A549 (cell line): ENCODE measurements at regions not wholly inside any gene's neighbourhood (a gene's known extent, or its start where the extent isn't known, plus 50 kb on each side); places are given as distances from the start of the nearest gene placed in this dataset.

Experiments
- ATAC-seq, 2 experiments: fragments of 200-7000 bp in 1 of 2; fragments of >200 bp in 1 of 2; cut with Nextera tagmentation in 1 of 2; cut with Tn5 transposase in 1 of 2; 3 replicates each; pipeline versions ENCODE4 v1.8.0 to v1.9.1; 2018 to 2020; ENCODE audit warnings: mild to moderate bottlenecking in 1 of 2, moderate library complexity in 1 of 2
- CTCF ChIA-PET: fragments of 300-600 bp; sonication (Branson Sonifier 250); formaldehyde crosslinking; extraction: SDS; loops from one replicate; lab custom pipeline; 2021; ENCODE audit warnings: antibody characterized with exemption, inconsistent platforms; lab: Yijun Ruan, JAX
- POLR2A ChIA-PET: fragments of 350-600 bp; formaldehyde crosslinking; extraction: SDS; loops from one replicate; lab custom pipeline; 2021; ENCODE audit warnings: antibody characterized with exemption, inconsistent platforms; lab: Yijun Ruan, JAX
- DNase-seq, 2 experiments: peaks; one replicate each; pipeline versions ENCODE4 v3.0.0 to v3.0.0-alpha.2; 2011 to 2016; ENCODE audit warnings: low read depth in 1 of 2, low spot score in 1 of 2
- FAIRE-seq: peaks from 2 replicates; lab custom pipeline; 2011; peaks lifted over from hg19 to GRCh38; lab: Jason Lieb, UNC
- H3K27ac ChIP-seq, 2 experiments: fragments of >200 bp; sonication (Bioruptor Twin); formaldehyde crosslinking; 3 replicates each; pipeline ENCODE4 v1.5.1; 2016 to 2017
- H3K4me1 ChIP-seq: fragments of >200 bp; sonication (Bioruptor Twin); formaldehyde crosslinking; 3 replicates; pipeline ENCODE4 v1.6.1; 2016
- H3K4me2 ChIP-seq: fragments of >200 bp; sonication (Bioruptor Twin); formaldehyde crosslinking; 3 replicates; pipeline ENCODE4 v1.6.1; 2016
- H3K4me3 ChIP-seq: fragments of >200 bp; sonication (Bioruptor Twin); formaldehyde crosslinking; 3 replicates; pipeline ENCODE4 v1.5.1; 2016
- H3K9me3 ChIP-seq: fragments of >200 bp; sonication (Bioruptor Twin); formaldehyde crosslinking; 3 replicates; pipeline ENCODE4 v1.6.1; 2016
- CBX2 ChIP-seq: fragments of 200-600 bp; sonication (generic); IDR thresholded peaks from 2 replicates; pipeline ENCODE4 v1.6.1; 2016; ENCODE audit warnings: low read depth, mild to moderate bottlenecking, borderline replicate concordance
- CHD2 ChIP-seq: fragments of 150-350 bp; IDR thresholded peaks from 2 replicates; pipeline ENCODE4 v1.6.1; 2014; ENCODE audit warnings: low read length; ENCODE audit not compliant: partially characterized antibody
- E2F6 ChIP-seq: IDR thresholded peaks from 2 replicates; pipeline ENCODE4 v1.6.1; 2012; ENCODE audit warnings: low read depth, borderline replicate concordance
- EHMT2 ChIP-seq: fragments of 200-600 bp; sonication (generic); IDR thresholded peaks from 2 replicates; pipeline ENCODE4 v1.6.1; 2016; ENCODE audit warnings: antibody characterized with exemption, low read depth, mild to moderate bottlenecking, moderate library complexity
- FOSB ChIP-seq: fragments of 250-450 bp; sonication (Bioruptor Pico); IDR thresholded peaks from 2 replicates; pipeline ENCODE4 v1.5.0; 2020; ENCODE audit warnings: mild to moderate bottlenecking, moderate library complexity
- FOSL2 ChIP-seq, 2 experiments: fragments of 450-650 bp in 1 of 2; fragments of >200 bp in 1 of 2; sonication (Bioruptor Twin) in 1 of 2; formaldehyde crosslinking; IDR thresholded peaks; 2 replicates each; pipeline versions ENCODE4 v1.5.0 to v1.6.1; 2016 to 2020; ENCODE audit warnings: mild to moderate bottlenecking in 1 of 2, moderate library complexity in 1 of 2
- FOXS1 ChIP-seq: fragments of 250-450 bp; sonication (Bioruptor Pico); IDR thresholded peaks from 2 replicates; pipeline ENCODE4 v1.5.0; 2020; ENCODE audit warnings: mild to moderate bottlenecking, moderate library complexity
- HMGXB4 ChIP-seq: fragments of 250-450 bp; sonication (Bioruptor Pico); IDR thresholded peaks from 2 replicates; pipeline ENCODE4 v1.5.0; 2021; ENCODE audit warnings: mild to moderate bottlenecking, moderate library complexity, borderline replicate concordance
- HOXA7 ChIP-seq: fragments of 250-450 bp; sonication (Bioruptor Pico); IDR thresholded peaks from 2 replicates; pipeline ENCODE4 v1.5.0; 2020; ENCODE audit warnings: mild to moderate bottlenecking, moderate library complexity
- JUN ChIP-seq, 2 experiments: fragments of >200 bp; sonication (Bioruptor Twin); formaldehyde crosslinking; IDR thresholded peaks; 2 replicates in 1 of 2; 3 replicates in 1 of 2; pipeline ENCODE4 v1.6.1; 2016 to 2017
- MAZ ChIP-seq: fragments of 150-350 bp; IDR thresholded peaks from 2 replicates; pipeline ENCODE4 v1.6.1; 2014; ENCODE audit warnings: antibody characterized with exemption, low read depth, low read length, borderline replicate concordance
- NPAS2 ChIP-seq: fragments of 250-450 bp; sonication (Bioruptor Pico); IDR thresholded peaks from 2 replicates; pipeline ENCODE4 v1.8.0; 2022; ENCODE audit warnings: mild to moderate bottlenecking, moderate library complexity, borderline replicate concordance
- PBX3 ChIP-seq: IDR thresholded peaks from 2 replicates; pipeline ENCODE4 v1.6.1; 2012
- POLR2A ChIP-seq: IDR thresholded peaks from 2 replicates; pipeline ENCODE4 v1.6.1; 2012; ENCODE audit warnings: mild to moderate bottlenecking, low read length
- RCOR1 ChIP-seq: fragments of 150-350 bp; IDR thresholded peaks from 2 replicates; pipeline ENCODE4 v1.6.1; 2014; ENCODE audit warnings: antibody characterized with exemption, low read length, low read depth
- SREBF2 ChIP-seq: fragments of 450-650 bp; IDR thresholded peaks from 2 replicates; pipeline ENCODE4 v1.6.1; 2014; ENCODE audit warnings: mild to moderate bottlenecking, moderate library complexity
- ZFP36 ChIP-seq: fragments of 450-650 bp; IDR thresholded peaks from 2 replicates; pipeline ENCODE4 v1.6.1; 2014; ENCODE audit warnings: borderline replicate concordance; ENCODE audit not compliant: partially characterized antibody
- ZSCAN20 ChIP-seq: fragments of 250-450 bp; sonication (Bioruptor Pico); IDR thresholded peaks from 2 replicates; pipeline ENCODE4 v1.8.0; 2022; ENCODE audit warnings: mild to moderate bottlenecking, moderate library complexity
- TF ChIP-seq, protein P1 (sequence below): fragments of >200 bp; sonication (Bioruptor Twin); formaldehyde crosslinking; IDR thresholded peaks from 2 replicates; pipeline ENCODE4 v1.6.1; 2016
- TF ChIP-seq, protein P2 (sequence below): fragments of 200-600 bp; sonication (generic); IDR thresholded peaks from 2 replicates; pipeline ENCODE4 v1.6.1; 2016; ENCODE audit warnings: antibody characterized with exemption, mild to moderate bottlenecking, moderate library complexity

GRCh38 chr12:90841336-90841735 lies 113.6 kb downstream of the CCER1 start:
- CTCF ChIA-PET, result interaction anchor here (1.6 kb wide), 1 partner anchor 13 kb away, joined by 6 read pairs; no protein-coding TSS in a partner anchor
- Histone ChIP-seq H3K4me2 (no peak overlapping the region), H3K27ac (no peak overlapping the region), H3K4me1 (no peaks in the 10 kb centered on the region)
- TF ChIP-seq, protein P1, sequence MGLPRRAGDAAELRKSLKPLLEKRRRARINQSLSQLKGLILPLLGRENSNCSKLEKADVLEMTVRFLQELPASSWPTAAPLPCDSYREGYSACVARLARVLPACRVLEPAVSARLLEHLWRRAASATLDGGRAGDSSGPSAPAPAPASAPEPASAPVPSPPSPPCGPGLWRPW, result no peak
- no peak for TF ChIP-seq HMGXB4 (CRISPR knock-in tag)
- no peak for TF ChIP-seq EHMT2
- TF ChIP-seq POLR2A, result no peak
- TF ChIP-seq SREBF2, result no peak
- TF ChIP-seq, protein P2, sequence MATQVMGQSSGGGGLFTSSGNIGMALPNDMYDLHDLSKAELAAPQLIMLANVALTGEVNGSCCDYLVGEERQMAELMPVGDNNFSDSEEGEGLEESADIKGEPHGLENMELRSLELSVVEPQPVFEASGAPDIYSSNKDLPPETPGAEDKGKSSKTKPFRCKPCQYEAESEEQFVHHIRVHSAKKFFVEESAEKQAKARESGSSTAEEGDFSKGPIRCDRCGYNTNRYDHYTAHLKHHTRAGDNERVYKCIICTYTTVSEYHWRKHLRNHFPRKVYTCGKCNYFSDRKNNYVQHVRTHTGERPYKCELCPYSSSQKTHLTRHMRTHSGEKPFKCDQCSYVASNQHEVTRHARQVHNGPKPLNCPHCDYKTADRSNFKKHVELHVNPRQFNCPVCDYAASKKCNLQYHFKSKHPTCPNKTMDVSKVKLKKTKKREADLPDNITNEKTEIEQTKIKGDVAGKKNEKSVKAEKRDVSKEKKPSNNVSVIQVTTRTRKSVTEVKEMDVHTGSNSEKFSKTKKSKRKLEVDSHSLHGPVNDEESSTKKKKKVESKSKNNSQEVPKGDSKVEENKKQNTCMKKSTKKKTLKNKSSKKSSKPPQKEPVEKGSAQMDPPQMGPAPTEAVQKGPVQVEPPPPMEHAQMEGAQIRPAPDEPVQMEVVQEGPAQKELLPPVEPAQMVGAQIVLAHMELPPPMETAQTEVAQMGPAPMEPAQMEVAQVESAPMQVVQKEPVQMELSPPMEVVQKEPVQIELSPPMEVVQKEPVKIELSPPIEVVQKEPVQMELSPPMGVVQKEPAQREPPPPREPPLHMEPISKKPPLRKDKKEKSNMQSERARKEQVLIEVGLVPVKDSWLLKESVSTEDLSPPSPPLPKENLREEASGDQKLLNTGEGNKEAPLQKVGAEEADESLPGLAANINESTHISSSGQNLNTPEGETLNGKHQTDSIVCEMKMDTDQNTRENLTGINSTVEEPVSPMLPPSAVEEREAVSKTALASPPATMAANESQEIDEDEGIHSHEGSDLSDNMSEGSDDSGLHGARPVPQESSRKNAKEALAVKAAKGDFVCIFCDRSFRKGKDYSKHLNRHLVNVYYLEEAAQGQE, result no peak
- TF ChIP-seq PBX3, result no peak
- TF ChIP-seq HOXA7, result no peak
- no peak for TF ChIP-seq NPAS2
- no peak for TF ChIP-seq ZSCAN20 (CRISPR knock-in tag)
- TF ChIP-seq ZFP36, result no peak
- TF ChIP-seq FOSB (CRISPR knock-in tag), result no peak
- TF ChIP-seq, all 56 proteins: peak for 0
- POLR2A ChIA-PET, result no interaction called here
- DNase-seq, result no peak
- no peaks in the 10 kb centered on the region for H3K9me3 ChIP-seq
- no peak for FAIRE-seq
- no peak for ATAC-seq
- no peak overlapping the region for H3K4me3 ChIP-seq

GRCh38 chr12:90839346-90839745 lies 115.6 kb downstream of the CCER1 start:
- no peaks in the 10 kb centered on the region for H3K4me1 ChIP-seq
- no peak for DNase-seq
- POLR2A ChIA-PET, result no interaction called here
- TF ChIP-seq, protein P2, result no peak
- no peak for TF ChIP-seq CHD2
- no peak for TF ChIP-seq JUN (IDR thresholded peaks at IDR 0.05)
- TF ChIP-seq RCOR1, result no peak
- TF ChIP-seq MAZ, result no peak
- TF ChIP-seq POLR2A, result no peak
- no peak for TF ChIP-seq FOSB (CRISPR knock-in tag)
- no peak for TF ChIP-seq FOXS1 (CRISPR knock-in tag)
- TF ChIP-seq FOSL2 (IDR thresholded peaks at IDR 0.05), result no peak
- no peak for TF ChIP-seq FOSL2 (CRISPR knock-in tag; IDR thresholded peaks at IDR 0.05)
- no peak for TF ChIP-seq E2F6
- TF ChIP-seq, protein P1, result no peak
- TF ChIP-seq SREBF2, result no peak
- no peak for TF ChIP-seq CBX2
- TF ChIP-seq, all 56 proteins: peak for 0
- Histone ChIP-seq H3K4me3 (no peak overlapping the region), H3K4me2 (no peak overlapping the region), H3K27ac (no peak overlapping the region), H3K9me3 (no peaks in the 10 kb centered on the region)
- FAIRE-seq, result no peak
- no peak for ATAC-seq
- CTCF ChIA-PET, result no interaction called here
